ENCODE measurements at regions not wholly inside any gene's neighbourhood (a gene's known extent, or its start where the extent isn't known, plus 50 kb on each side); places are given as distances from the start of the nearest gene placed in this dataset.
A peak's percentile ranks its signal among the peaks of the same experiment; 100 is the strongest.

DNA sequence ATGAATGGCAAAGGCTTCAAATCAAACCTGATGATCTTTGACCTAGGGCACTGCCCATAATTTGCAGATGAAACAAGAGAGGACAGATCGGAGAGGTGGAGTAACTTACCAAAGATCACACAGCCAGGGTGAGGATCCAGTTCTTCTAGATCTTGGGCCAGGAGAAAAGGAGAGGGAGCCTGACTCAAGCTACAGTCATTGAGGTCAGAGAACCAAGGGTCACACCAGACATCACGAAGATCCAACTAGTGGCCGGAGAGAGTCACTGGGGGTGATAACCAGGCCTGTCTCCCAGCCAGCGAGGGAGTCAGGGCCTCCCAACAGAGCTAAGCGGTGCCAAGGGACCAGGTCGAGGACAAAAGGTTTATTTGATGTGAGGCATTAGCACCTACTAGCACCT is 115.0 kb downstream of the RIPK4 start:
- no peak for DNase-seq

GRCh38 chr21:41651406-41651805 is 115.4 kb downstream of the RIPK4 start:
- DNase-seq = no peak

DNA sequence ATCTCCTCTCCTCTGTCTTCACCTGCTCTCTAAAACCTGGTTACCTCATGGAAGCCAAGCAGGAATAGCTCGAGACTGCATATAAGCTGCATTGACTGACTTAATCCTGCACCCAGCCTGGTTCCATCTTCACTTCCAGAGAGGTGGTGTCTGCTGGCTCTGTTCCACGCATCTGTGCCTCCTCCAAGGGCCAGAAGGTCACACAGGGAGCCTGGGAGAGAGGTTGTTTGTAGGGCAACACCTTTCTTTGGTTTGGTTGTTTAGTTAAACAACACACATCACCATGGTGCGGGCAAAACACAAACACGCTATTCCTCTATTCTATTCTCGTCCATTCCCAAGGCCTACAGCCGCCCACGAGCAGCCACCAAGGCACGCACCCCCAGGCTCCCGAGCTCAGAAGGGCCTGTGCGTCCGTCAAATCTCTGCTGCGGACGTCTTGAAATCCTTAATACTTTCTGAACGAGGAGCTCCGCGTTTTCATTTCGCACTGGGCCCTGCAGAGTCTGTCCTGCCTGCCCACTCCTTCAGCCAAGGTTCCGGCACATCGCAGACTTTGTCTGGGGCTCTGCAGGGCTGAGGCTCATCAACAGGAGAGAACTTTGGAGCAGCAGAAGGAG is 116.2 kb downstream of the RIPK4 start:
- no peak for DNase-seq

GRCh38 chr21:41648591-41649031 is 118.2 kb downstream of the RIPK4 start:
- peak; percentile 70 for DNase-seq

- peak; percentile 38 for DNase-seq
Observed at GRCh38 chr21:41647806-41648561, 118.9 kb downstream of the RIPK4 start.

GRCh38 chr21:41643246-41643966 is 123.4 kb downstream of the RIPK4 start:
- peak; percentile 82 for DNase-seq

DNA sequence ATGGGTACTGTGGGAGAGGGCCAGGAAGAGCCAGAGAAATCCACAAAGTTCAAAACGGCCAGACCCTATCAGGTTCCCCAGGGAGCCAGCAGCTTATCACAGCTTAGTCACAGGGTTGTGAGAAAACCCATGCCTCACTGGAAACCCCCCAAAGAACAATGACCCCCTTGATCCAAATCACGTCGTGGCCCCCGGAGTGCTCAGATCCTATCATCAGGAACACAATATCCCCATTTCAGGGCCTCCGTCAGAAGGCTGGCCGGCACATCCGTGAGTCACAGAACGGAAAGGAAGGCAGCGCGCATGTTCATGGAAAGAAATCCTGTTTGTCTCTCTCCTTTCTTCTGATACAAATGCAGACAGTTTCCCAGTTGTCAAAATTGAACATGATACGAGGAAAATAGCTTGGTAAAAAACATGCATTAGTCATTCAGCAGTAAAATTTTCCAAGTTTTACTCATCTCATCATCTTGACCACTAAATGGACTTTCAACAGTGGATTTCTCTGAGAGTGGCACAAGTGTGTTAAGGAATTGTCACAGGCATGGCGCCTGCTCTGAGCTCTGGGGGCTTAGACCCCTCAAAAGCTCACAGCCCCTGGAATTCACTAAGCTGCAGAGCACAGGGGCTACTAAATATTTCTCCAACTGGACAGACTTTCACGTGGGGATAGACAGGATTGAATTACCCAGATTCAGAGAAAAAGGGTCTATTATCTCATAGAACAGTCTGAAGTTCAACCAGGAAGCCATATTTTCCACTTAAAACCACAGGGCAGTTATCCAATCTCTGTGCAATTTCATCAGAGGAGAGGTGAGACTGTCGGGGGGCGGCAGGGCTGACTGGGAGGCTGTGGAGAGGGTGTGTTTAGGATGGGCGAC is 124.8 kb downstream of the RIPK4 start:
- DNase-seq = peak; percentile 93

DNA sequence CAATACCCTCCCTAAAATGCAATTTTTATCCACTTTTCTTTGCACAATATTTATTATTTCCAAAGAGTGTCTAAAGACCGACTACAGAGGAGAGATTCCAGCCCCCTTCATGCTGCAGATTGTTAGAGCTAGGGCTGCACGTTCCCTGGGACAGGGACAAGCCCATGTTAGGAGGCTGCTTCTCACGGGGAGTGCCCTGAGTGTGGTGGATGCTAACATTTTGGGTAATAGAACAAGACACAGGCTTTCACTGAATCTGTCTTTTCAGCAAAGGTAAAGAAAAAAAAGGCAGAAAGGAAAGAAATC is 125.4 kb downstream of the RIPK4 start:
- DNase-seq = no peak

- DNase-seq = peak; percentile 66
Observed at GRCh38 chr21:41640748-41641509, 125.9 kb downstream of the RIPK4 start.

- no peak for DNase-seq
Observed at GRCh38 chr21:41639766-41640165, 127.1 kb downstream of the RIPK4 start.

- DNase-seq = no peak
Observed at GRCh38 chr21:41639336-41639735, 127.5 kb downstream of the RIPK4 start.

- no peak for DNase-seq
Observed at GRCh38 chr21:41638201-41638790, 128.6 kb downstream of the RIPK4 start.

- no peak for DNase-seq
Observed at GRCh38 chr21:41636636-41637630, 129.0 kb upstream of the TMPRSS2 start.

DNA sequence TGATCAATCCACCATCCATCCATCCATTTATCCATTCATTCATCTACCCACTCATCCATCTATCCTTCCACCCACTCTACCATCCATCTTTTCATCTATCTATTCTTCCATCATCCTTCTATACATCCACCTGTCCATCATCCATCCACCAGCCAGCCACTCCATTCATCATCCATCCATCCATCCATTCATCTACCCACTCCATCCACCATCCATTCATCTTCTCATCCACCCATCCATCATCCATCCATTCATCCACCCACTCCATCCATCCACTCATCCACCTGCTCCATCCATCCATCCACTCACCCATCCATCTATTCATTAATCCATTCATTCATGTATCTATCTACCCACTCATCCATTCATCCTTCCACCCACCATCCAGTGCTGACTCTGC is 127.9 kb upstream of the TMPRSS2 start:
- no peak for DNase-seq

GRCh38 chr21:41634858-41635257 is 126.9 kb upstream of the TMPRSS2 start:
- peak; percentile 73 for DNase-seq

DNA sequence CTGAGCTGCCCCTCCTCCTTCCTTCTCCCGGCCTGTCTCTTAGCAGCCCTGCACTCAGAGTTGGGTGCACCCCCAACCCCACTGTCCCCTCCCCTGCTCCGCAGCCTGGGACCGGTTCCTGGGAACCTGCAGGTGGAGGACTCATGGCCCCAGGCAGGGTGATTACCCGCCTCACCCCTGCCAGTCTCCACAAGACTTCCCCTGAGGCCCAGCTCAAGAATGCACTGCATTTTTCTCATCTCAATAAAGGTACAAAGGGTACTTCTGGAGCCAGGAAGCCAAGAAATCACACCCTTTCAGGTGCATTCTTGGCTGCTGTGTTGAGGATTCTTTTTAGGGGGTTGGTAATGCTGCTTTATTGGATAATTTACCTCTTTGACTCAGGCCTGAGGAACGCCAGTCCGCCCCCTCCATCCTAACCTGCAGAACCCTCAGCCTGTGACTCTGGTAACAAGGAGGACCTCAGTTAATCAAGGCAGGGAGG is 126.3 kb upstream of the TMPRSS2 start:
- DNase-seq = no peak

DNA sequence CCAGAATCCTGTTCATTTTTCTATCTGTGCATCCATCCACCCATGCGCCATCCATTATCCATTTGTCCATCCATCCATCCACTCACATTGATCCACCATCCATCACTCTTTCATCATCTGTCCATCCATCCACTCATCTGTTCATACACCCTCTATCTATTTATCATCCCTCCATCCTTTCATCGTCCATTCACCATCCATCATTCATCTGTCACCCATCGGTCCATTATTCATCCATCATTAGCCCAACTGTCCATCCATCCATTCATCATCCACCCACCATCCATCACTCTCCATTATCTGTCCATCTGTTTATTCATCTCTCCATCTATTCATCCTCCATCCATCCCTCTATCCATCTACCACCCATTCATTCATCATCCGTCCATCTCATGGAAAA is 125.7 kb upstream of the TMPRSS2 start:
- no peak for DNase-seq

GRCh38 chr21:41632748-41633475 is 125.0 kb upstream of the TMPRSS2 start:
- DNase-seq = no peak

All from fibroblast of skin of scalp (primary cell).